LNCaP clone FGC (cell line): ENCODE measurements at regions not wholly inside any gene's neighbourhood (a gene's known extent, or its start where the extent isn't known, plus 50 kb on each side); places are given as distances from the start of the nearest gene placed in this dataset.

Experiments used
- DNase-seq: peaks from one replicate; pipeline ENCODE4 v3.0.0-alpha.2; 2011; ENCODE audit warnings: low read depth
- H3K4me3 ChIP-seq: 2 replicates; pipeline ENCODE4 v1.5.1; 2011; ENCODE audit warnings: mild to moderate bottlenecking, low read depth, low read length, control low read depth
- TF ChIP-seq, protein P1 (sequence below): IDR thresholded peaks from 2 replicates; pipeline ENCODE4 v1.5.1; 2012; ENCODE audit warnings: mild to moderate bottlenecking; ENCODE audit not compliant: control insufficient read depth, insufficient read depth; ENCODE audit errors: extremely low read depth

DNA sequence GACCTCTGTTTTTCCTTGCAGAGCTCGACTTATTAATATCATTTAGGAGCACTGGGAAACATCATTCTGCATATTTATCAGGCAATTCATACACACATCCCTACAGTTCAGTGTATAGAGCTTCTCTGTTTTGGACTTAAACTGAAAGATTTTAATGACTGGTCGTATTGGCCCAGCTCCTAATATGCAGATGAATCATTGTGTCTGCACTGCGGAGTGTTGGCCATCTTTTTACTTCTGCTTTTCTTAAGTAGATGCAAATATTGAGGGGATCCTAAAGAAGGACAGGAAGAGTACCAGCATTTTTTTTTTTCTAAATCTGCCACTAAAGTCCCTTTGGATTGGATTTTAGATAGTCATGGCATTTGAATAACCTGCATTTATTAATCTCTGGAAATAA is 154.8 kb downstream of the BACH1 start:
- no peak for DNase-seq
- H3K4me3 ChIP-seq, result no peak overlapping the region
- TF ChIP-seq, protein P1, sequence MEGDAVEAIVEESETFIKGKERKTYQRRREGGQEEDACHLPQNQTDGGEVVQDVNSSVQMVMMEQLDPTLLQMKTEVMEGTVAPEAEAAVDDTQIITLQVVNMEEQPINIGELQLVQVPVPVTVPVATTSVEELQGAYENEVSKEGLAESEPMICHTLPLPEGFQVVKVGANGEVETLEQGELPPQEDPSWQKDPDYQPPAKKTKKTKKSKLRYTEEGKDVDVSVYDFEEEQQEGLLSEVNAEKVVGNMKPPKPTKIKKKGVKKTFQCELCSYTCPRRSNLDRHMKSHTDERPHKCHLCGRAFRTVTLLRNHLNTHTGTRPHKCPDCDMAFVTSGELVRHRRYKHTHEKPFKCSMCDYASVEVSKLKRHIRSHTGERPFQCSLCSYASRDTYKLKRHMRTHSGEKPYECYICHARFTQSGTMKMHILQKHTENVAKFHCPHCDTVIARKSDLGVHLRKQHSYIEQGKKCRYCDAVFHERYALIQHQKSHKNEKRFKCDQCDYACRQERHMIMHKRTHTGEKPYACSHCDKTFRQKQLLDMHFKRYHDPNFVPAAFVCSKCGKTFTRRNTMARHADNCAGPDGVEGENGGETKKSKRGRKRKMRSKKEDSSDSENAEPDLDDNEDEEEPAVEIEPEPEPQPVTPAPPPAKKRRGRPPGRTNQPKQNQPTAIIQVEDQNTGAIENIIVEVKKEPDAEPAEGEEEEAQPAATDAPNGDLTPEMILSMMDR, result no peak

DNA sequence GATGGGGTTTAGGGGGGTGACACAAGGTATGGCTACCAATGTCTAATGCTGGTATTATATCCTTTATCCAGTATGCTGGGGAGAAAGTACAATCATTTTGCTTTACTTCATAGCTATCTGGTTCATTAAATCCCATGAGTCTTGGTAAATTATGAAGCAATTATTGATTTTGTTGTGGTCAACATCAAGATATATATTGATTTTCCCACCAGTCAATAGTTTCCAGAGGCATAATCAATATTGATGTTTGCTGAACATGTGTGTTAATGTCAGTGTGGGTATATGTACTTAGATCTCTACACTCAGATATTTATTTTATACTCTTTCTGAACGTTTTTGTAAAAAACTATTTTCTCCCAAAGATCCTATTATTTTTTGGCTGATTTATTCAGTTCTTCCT is 155.5 kb downstream of the BACH1 start:
- TF ChIP-seq, protein P1, result no peak
- no peak for DNase-seq
- H3K4me3 ChIP-seq, result no peak overlapping the region

DNA sequence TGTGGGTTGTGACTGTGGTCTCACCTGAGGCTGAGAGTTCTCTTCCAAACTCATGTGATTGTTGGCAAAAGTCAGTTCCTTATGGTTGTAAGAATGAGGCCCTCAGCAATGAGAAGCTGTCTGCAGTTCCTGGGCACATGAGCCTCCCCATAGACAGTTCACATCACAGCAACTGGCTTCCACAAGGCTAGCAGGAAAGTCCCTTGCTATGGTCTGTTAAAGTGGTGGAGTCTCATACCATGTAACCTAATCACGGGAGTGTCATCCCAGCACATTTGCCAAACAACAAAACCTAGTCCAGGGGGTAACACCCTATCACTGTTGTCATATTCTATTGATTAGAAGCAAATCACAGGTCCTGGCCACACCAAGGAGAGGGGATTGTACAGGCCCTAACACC is 163.8 kb downstream of the BACH1 start:
- TF ChIP-seq, protein P1, result no peak
- H3K4me3 ChIP-seq, result no peak overlapping the region
- no peak for DNase-seq

DNA sequence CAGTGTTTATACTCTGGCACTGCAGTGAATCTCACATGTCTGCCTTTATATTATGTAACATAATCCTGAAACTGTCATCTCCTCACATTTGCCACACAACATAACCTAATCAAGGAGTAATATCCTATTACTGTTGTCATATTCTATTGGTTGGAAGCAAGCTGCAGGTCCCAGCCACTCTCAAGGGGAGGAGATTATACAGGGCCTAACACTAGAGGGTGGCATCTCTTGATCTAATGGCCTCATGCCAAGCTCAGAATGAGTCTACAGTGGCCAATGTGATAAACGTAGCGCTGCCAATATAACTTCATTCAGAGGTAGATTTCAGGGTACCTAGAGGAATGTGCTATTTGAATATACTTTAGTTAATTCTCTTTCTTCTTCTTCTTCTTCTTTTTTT is 166.8 kb downstream of the BACH1 start:
- TF ChIP-seq, protein P1, result no peak
- DNase-seq, result no peak
- no peak overlapping the region for H3K4me3 ChIP-seq

DNA sequence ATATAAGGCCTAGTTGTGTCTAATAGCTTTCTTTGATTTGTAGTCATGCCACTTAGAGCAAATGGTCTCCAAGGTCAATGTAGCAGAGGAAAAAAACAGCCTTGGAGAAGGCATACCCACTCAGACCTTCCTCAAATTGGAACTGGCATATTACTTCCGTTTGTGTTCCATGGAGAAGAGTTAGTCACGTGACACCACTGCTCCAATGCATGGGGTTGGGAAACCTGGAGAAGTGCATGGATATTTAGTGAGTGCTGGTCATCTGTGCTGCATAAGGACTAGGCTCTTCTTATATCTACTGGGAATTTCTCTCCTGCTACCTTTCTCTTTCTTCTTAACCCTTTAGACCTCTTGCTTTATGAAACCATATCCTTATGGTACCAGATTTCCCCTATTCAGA is 167.8 kb downstream of the BACH1 start:
- TF ChIP-seq, protein P1, result no peak
- DNase-seq, result no peak
- H3K4me3 ChIP-seq, result no peak overlapping the region

DNA sequence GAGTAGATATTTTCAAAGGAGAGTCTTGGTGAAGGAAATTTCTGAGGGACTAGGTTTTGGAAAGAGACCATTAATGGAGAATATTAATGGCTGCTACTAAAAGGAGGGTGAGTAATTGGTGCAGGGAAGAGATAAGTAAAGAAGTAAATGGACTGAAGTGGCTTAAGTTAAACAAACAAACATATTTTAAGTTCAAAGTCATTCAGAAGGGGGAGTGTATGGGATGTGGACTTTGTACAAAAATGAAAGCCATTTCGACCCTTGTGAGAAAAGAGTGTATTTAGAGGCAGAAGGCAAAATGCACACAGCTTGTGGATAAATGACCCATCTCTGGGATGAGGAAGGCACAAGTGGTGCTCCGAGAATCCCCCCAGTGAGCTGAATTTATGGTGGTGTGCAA is 171.7 kb downstream of the BACH1 start:
- TF ChIP-seq, protein P1, result no peak
- no peak for DNase-seq
- no peak overlapping the region for H3K4me3 ChIP-seq

DNA sequence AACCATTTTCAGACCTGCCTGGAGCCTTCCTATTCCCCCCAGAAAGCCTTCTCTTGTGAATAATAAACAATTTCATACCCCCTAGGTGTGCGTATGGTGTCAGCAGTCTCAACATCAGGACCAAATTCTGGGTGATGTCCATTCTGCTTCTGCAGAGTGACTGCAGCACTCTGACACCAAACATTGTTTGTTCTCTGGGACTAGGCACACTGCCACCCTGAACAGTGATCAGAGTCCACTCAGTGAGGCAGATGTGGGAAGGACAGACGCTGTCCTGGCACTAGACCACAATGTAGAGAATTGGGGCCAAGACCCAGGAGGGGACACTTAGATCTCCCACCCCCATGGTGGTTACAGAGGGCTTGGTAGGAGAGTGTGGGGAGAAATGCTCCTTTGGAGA is 175.1 kb downstream of the BACH1 start:
- H3K4me3 ChIP-seq, result no peak overlapping the region
- no peak for DNase-seq
- TF ChIP-seq, protein P1, result no peak
